AG04449 (cell line): ENCODE measurements at regions not wholly inside any gene's neighbourhood (a gene's known extent, or its start where the extent isn't known, plus 50 kb on each side); places are given as distances from the start of the nearest gene placed in this dataset.

ENCODE experiments used
- CTCF ChIA-PET: fragments of 350-600 bp; formaldehyde crosslinking; extraction: SDS; loops from one replicate; lab custom pipeline; 2021; ENCODE audit warnings: antibody characterized with exemption; lab: Yijun Ruan, JAX
- POLR2A ChIA-PET: fragments of 400-600, 350-600 bp; formaldehyde crosslinking; extraction: SDS; loops from one replicate; lab custom pipeline; 2020; ENCODE audit warnings: antibody characterized with exemption, inconsistent platforms; lab: Yijun Ruan, JAX
- DNase-seq: peaks from one replicate; pipeline ENCODE4 v3.0.0-alpha.2; 2010; ENCODE audit warnings: low read depth, low spot score
- H3K4me3 ChIP-seq: 2 replicates; pipeline ENCODE4 v1.5.1; 2011; ENCODE audit warnings: low read depth, mild to moderate bottlenecking, control low read depth, low read length
- TF ChIP-seq, protein P1 (sequence below): IDR thresholded peaks from one replicate; pipeline ENCODE4 v1.5.1; 2011; ENCODE audit warnings: mild to moderate bottlenecking, moderate library complexity, low read length, control low read depth, inconsistent platforms; ENCODE audit not compliant: insufficient read depth; ENCODE audit errors: missing control alignments

DNA sequence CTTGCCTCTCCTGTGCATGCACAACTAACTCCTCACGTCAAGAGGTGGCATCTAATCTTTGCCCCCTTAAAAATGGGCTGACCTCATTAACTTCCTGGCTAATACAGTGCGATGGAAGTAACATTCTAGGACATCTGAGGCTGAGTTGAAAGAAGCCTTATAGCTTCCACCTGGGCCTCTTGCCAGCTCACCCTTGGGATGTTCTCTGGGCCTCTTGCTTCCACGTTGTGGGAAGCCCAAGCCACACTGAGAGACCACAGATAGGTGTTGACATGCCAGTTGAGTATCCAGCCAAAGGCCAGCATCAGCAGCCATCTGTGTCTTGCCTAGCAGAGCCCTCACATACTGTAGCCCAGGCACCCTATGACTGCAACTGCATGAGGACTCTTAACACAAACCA lies 60.8 kb upstream of the GDF10 start:
- POLR2A ChIA-PET = no interaction called here
- CTCF ChIA-PET = interaction anchor here (1.5 kb wide), 1 partner anchor 193 kb away, joined by 3 read pairs; no protein-coding TSS in a partner anchor

DNA sequence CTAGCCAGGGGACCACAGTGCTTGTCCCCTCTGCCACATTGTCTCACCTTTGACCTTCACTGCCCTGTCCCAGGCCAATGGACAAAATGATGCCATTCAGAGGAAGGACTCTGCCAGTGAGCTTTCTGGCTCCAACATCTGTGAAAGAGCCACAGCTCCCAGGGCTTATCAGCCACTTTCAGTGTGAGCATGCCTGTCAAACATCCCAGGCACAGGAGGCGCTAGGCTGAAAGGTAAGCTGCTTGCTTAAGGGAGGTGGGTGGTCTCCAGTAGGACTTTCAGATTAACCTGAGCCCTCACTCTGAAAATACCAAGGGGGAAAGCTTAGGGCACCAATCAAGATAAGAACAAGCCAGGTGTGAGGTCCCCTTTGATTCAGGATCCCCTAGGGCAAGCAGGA lies 59.8 kb upstream of the GDF10 start:
- POLR2A ChIA-PET = no interaction called here
- DNase-seq = no peak
- H3K4me3 ChIP-seq = no peak overlapping the region
- TF ChIP-seq, protein P1, sequence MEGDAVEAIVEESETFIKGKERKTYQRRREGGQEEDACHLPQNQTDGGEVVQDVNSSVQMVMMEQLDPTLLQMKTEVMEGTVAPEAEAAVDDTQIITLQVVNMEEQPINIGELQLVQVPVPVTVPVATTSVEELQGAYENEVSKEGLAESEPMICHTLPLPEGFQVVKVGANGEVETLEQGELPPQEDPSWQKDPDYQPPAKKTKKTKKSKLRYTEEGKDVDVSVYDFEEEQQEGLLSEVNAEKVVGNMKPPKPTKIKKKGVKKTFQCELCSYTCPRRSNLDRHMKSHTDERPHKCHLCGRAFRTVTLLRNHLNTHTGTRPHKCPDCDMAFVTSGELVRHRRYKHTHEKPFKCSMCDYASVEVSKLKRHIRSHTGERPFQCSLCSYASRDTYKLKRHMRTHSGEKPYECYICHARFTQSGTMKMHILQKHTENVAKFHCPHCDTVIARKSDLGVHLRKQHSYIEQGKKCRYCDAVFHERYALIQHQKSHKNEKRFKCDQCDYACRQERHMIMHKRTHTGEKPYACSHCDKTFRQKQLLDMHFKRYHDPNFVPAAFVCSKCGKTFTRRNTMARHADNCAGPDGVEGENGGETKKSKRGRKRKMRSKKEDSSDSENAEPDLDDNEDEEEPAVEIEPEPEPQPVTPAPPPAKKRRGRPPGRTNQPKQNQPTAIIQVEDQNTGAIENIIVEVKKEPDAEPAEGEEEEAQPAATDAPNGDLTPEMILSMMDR = no peak
- CTCF ChIA-PET = no interaction called here

More for the DNA sequence above, 60.8 kb upstream of the GDF10 start:
- no peak overlapping the region for H3K4me3 ChIP-seq
- TF ChIP-seq, protein P1 = no peak
- no peak for DNase-seq

DNA sequence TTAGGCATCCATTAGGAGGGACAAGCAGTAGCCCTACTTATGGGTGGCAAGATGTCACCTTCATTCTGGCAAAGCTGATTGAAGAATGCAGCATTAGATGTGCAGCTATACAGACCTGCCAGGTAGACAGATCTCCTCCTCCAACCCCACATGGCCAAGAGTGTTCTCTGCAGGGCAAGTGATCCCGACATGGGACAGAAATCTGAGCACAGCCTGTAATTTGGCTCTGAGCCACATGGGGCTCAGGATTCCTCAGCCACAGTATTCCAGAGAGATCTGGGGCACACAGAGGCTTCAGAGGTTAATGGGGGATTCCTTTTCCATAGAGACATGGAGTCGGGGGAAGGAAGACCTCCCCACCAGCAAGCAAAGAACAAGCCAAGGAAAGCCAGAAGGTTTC lies 58.7 kb upstream of the GDF10 start:
- POLR2A ChIA-PET = no interaction called here
- no peak overlapping the region for H3K4me3 ChIP-seq
- DNase-seq = no peak
- CTCF ChIA-PET = interaction anchor here (0.9 kb wide), 1 partner anchor 71 kb away, joined by 3 read pairs; no protein-coding TSS in a partner anchor
- TF ChIP-seq, protein P1 = no peak

DNA sequence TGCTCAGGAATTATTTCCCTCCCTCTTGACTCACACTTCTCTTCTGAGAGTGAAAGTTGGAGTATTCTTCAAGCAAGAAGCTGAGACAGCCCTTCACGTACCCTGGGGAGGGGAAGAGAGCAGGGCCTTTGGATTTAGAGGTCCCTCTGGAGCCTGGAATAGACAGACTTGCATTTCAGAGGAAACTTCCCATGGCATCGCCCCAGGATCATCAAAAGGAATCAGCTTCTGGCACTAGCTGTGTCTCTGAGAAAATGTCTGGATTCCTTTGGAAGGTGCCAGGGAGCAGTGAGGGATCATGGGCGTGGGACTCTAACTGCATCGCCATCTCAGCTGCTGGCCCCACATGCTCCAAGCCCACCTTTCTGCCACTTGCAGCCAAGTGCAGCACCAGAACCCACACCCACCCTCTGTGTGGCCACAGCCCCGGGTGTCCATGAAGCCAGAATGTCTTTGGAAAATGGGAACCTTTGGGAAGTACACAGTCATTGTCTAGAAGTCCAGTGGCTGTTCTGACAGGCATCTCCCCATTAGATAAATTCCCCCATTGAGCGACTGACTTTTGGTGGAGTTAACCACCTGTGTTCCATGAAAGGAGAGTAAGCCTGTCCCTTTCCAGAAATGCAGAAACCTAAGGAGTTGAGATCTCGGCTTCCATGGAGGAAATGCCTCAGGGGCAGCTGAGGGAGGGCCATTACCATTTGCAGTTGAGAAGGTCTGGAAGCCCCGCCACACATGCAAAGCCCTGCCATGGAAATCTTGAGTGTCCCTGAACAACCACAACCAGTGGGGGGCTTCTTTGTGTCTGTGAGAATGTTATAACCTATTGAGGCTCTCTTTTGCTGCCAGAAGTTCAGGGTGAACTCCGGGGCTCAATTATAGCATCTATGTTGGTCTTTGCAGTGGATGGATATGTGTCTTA lies 57.8 kb upstream of the GDF10 start:
- ChIA-PET POLR2A (no interaction called here), CTCF (interaction anchor here (0.7 to 0.9 kb wide), 2 partner anchors 70 to 195 kb away, joined by 3 read pairs; no protein-coding TSS in a partner anchor)
- H3K4me3 ChIP-seq = no peak overlapping the region
- TF ChIP-seq, protein P1 = no peak
- DNase-seq = no peak

DNA sequence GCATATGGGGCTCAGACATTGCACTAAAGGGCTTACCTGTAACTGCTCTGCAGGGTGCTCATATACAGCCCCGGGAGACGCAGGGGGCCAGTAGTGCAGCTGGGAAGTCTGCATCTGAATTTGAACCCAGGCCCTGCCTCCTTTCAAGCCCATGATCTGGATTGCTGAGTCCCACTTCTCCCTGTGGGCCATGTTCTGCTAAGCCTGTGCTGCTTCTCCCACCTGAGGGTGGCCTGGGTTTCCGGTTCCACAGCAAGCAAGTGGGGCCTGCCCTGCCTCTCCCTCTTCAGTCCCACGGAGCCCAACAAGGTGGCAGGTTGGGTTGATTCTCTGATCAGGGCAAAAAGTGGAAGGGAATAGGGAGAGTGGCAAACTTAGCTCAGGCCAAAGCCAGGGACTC lies 56.6 kb upstream of the GDF10 start:
- H3K4me3 ChIP-seq = no peak overlapping the region
- TF ChIP-seq, protein P1 = no peak
- CTCF ChIA-PET = interaction anchor here (1.2 kb wide), 1 partner anchor 97 kb away, joined by 3 read pairs; no protein-coding TSS in a partner anchor
- DNase-seq = no peak
- POLR2A ChIA-PET = no interaction called here

DNA sequence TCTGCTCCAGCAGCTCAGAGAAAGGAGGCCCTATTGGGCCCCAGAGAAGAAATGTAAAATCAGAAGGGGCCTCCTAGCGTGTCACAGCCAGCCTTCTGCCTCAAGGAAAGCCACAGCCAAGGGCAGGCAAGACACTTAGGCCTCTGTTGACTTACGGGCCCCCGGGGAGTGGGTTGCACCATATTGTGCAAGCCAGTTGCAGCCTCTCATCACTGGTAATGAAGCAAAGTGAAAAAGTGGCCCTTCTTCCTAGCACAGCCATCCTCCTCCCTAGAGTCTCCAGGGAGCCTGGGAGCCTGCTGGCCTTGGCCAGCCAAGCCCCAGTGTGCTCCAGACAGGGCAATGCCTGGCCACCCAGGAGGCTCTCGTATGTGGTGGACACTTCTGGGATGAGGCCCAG lies 56.2 kb upstream of the GDF10 start:
- TF ChIP-seq, protein P1 = no peak
- ChIA-PET CTCF (interaction anchor here (1.2 kb wide), 1 partner anchor 97 kb away, joined by 3 read pairs; no protein-coding TSS in a partner anchor), POLR2A (no interaction called here)
- no peak for DNase-seq
- no peak overlapping the region for H3K4me3 ChIP-seq
